ENCODE measurements at regions not wholly inside any gene's neighbourhood (a gene's known extent, or its start where the extent isn't known, plus 50 kb on each side); places are given as distances from the start of the nearest gene placed in this dataset.
A peak's percentile ranks its signal among the peaks of the same experiment; 100 is the strongest.

DNA sequence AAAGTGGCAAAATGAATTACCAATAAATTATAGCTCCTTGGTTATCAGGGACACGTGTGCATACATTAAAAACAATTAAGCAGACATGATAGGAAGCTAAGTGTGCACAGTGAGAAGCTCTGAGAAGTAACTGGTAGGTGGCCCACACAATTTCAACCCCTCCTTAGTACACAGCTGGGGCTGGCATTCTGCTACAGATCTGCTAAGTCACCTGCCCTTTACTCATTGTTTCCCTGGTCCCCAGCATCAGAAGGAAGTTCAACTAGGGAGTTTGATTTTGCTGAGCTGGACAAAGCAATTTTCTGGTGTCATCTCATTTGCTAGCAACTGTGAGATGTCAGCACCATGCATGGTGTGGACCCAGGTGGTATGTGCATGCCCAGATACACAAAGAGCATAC is 424.1 kb upstream of the NPVF start:
- peaks cover 13 to 28% (median 27%) of the 10 kb centered on the region in 3 donors for H3K4me1 Mint-ChIP-seq
- ATAC-seq (ENCODE audit: low read depth in 2 of 2): no peak
- peaks cover 0 to 3% (median 0%) of the 10 kb centered on the region in 7 donors for H3K9me3 Mint-ChIP-seq
- no peak for DNase-seq
- no peak overlapping the region for H3K4me3 Mint-ChIP-seq
- peaks cover 0 to 4% of the 10 kb centered on the region in 2 donors for H3K36me3 Mint-ChIP-seq
- peaks cover 0 to 6% (median 0%) of the 10 kb centered on the region in 3 donors for H3K27me3 Mint-ChIP-seq
- no peak overlapping the region for H3K27ac Mint-ChIP-seq

DNA sequence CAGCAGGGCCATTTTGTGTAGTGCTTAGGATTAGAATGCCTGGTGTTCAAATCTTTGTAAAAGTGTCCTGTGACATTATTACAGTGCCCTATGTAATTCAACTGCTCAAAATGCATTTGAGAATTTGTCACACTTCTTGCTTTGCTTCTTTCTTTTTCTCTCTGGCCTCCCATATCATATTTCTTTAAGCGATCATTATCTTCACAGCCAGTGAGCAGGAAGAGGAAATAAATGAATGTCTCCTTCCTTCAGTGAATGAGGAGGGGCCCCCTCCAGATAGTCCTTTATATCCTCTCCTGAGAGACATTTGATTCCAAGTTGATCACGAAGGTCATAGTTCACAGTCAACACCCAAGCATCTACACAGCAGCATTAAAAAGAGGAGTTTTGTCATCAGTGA is 425.1 kb upstream of the NPVF start:
- peaks cover 0 to 6% (median 0%) of the 10 kb centered on the region in 3 donors for H3K27me3 Mint-ChIP-seq
- H3K4me3 Mint-ChIP-seq: no peak overlapping the region
- peak overlapping the region in 2 of 6 donors; percentile 33 to 57 for H3K27ac Mint-ChIP-seq
- ATAC-seq (ENCODE audit: low read depth in 2 of 2) (no peak), DNase-seq (no peak)
- H3K4me1 Mint-ChIP-seq: peaks cover 13 to 28% (median 27%) of the 10 kb centered on the region in 3 donors
- peaks cover 0 to 4% of the 10 kb centered on the region in 2 donors for H3K36me3 Mint-ChIP-seq
- peaks cover 0 to 3% (median 0%) of the 10 kb centered on the region in 7 donors for H3K9me3 Mint-ChIP-seq

DNA sequence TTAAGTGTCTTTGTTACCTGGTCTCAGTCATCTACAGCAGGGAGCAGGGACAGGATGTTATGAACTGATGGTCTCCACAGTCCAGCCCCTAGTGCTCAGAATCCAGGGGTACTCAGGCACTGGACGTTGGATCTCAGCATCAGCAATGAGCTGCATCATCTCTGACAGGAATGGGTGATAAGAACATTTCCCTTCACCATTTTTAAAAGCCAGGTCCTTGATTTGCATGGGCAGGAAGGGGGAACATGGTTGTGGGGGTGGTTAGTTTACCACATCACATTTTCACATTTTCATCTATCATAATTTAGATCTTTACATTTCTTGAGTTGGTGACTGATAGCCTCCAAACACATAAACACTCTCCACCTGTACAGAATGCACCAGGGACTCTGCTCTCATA is 427.8 kb upstream of the NPVF start:
- no peak overlapping the region for H3K27ac Mint-ChIP-seq
- DNase-seq: no peak

DNA sequence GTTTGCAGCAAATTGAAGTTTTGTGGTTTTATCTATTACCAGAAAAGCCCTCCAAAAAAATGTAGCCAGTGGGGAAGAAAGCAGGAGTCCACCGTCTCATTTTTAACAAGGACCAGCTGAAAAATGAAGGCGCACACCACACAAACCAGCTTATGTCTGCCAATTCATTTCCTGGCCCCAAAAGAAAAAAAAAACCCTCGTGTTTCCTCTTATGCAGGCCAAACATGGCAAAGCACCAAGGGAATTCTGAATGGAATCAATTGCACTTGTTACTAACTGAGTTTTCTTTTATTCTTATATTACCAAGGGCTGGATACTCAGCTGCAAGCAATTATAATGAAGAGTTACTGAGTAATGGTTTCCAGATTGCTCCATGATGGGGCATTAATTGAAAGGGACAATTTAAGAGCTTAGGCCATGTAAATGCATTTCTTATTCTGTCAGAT is 428.3 kb upstream of the NPVF start:
- DNase-seq: no peak
- peaks cover 0 to 3% (median 0%) of the 10 kb centered on the region in 7 donors for H3K9me3 Mint-ChIP-seq
- H3K36me3 Mint-ChIP-seq: peaks cover 0 to 4% of the 10 kb centered on the region in 2 donors
- peaks cover 13 to 28% (median 27%) of the 10 kb centered on the region in 3 donors for H3K4me1 Mint-ChIP-seq
- no peaks in the 10 kb centered on the region for H3K27me3 Mint-ChIP-seq
- peak overlapping the region in 6 of 8 donors; percentile 32 to 80 (median 64) for H3K4me3 Mint-ChIP-seq
- ATAC-seq (ENCODE audit: low read depth in 2 of 2): no peak
- H3K27ac Mint-ChIP-seq: no peak overlapping the region

More for the DNA sequence above, 427.8 kb upstream of the NPVF start:
- H3K4me1 Mint-ChIP-seq: peaks cover 13 to 28% (median 27%) of the 10 kb centered on the region in 3 donors
- no peaks in the 10 kb centered on the region for H3K27me3 Mint-ChIP-seq
- H3K36me3 Mint-ChIP-seq: peaks cover 0 to 4% of the 10 kb centered on the region in 2 donors
- H3K4me3 Mint-ChIP-seq: peak overlapping the region in 6 of 8 donors; percentile 32 to 80 (median 64)
- ATAC-seq (ENCODE audit: low read depth in 2 of 2): peak in 1 of 2 donors; percentile 39
- H3K9me3 Mint-ChIP-seq: peaks cover 0 to 3% (median 0%) of the 10 kb centered on the region in 7 donors

DNA sequence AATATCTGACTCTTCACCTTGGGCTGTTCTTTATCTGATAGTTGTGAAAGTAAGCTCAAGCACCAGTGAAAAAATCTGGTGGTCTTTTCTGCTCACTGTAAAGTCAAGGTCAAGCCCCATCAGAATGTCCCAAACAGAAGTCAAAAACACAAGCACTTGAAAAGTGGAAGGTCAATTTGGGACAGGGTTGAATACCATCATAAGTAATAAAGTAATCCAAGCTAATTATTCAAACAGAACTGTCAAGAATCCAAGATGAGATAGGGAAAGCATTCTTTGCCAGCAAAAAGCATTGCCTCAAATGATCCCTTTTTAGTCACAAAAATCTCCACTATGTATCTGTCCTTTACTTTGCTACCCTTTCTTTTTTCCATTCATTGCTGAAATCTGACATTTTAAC is 430.1 kb upstream of the NPVF start:
- no peak for ATAC-seq (ENCODE audit: low read depth in 2 of 2)
- H3K9me3 Mint-ChIP-seq: peaks cover 0 to 2% (median 0%) of the 10 kb centered on the region in 7 donors
- H3K27me3 Mint-ChIP-seq: peaks cover 5 to 11% (median 6%) of the 10 kb centered on the region in 3 donors
- H3K4me3 Mint-ChIP-seq: peak overlapping the region in 1 of 8 donors; percentile 1
- peaks cover 0 to 3% of the 10 kb centered on the region in 2 donors for H3K36me3 Mint-ChIP-seq
- no peak overlapping the region for H3K27ac Mint-ChIP-seq
- no peak for DNase-seq
- H3K4me1 Mint-ChIP-seq: peaks cover 11 to 16% (median 15%) of the 10 kb centered on the region in 3 donors

DNA sequence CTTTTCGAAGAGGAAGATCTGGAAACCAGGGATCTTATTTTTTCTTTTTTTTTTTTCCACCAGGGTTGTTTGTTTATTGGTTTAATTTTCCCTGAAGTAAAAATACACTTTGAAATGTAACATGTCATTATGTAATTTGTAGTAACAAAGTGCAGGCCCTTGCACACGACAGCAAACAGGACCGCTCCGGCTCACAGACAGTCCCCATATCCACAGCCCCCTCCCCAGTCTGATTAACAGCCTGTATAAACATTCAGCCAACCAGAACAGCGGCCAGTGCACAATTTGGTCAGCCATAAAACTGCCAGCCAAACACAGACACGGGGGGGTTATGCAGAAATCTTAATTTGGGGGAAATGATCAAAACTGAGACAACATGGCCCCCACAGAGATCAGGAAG is 431.6 kb upstream of the NPVF start:
- H3K4me1 Mint-ChIP-seq: peaks cover 7 to 10% (median 8%) of the 10 kb centered on the region in 3 donors
- H3K9me3 Mint-ChIP-seq: no peaks in the 10 kb centered on the region
- DNase-seq (no peak), ATAC-seq (ENCODE audit: low read depth in 2 of 2) (no peak)
- H3K27me3 Mint-ChIP-seq: peaks cover 6 to 22% (median 10%) of the 10 kb centered on the region in 3 donors
- H3K36me3 Mint-ChIP-seq: no peaks in the 10 kb centered on the region
- no peak overlapping the region for H3K27ac Mint-ChIP-seq
- no peak overlapping the region for H3K4me3 Mint-ChIP-seq

- ATAC-seq (ENCODE audit: low read depth in 2 of 2) (no peak), DNase-seq (no peak)
- Mint-ChIP-seq H3K9me3 (no peaks in the 10 kb centered on the region), H3K27me3 (peaks cover 10 to 35% (median 15%) of the 10 kb centered on the region in 3 donors), H3K4me1 (no peaks in the 10 kb centered on the region), H3K27ac (peak overlapping the region in 1 of 6 donors; percentile 17), H3K4me3 (no peak overlapping the region), H3K36me3 (peaks cover 0 to 7% of the 10 kb centered on the region in 2 donors)
These were observed 434.8 kb upstream of the NPVF start for GRCh38 chr7:25662841-25663800.

DNA sequence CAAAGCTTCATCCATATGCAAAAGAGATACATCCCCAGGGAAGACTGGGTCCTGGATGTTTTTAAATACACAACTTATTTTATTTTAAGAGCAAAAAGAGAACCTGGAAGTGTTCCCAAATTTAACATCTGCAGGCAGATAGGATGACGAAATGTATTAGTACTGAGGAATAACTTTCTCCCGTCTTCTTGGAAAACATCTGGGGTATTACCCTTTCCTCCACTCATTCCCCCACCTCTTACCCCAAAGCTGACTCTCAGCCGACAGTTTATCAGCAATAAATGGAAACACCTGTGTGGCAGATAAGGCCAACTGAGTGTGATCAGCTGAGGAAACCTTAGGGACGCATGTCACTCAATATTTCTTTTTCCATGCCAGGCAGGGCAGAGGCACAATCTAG is 435.6 kb upstream of the NPVF start:
- no peak for ATAC-seq (ENCODE audit: low read depth in 2 of 2)

GRCh38 chr7:25664593-25664992 is 436.3 kb upstream of the NPVF start:
- Mint-ChIP-seq H3K4me1 (no peaks in the 10 kb centered on the region), H3K27me3 (peaks cover 10 to 48% (median 22%) of the 10 kb centered on the region in 3 donors), H3K4me3 (no peak overlapping the region), H3K9me3 (no peaks in the 10 kb centered on the region), H3K36me3 (peaks cover 0 to 7% of the 10 kb centered on the region in 2 donors), H3K27ac (no peak overlapping the region)
- ATAC-seq (ENCODE audit: low read depth in 2 of 2) (no peak), DNase-seq (no peak)

More for the DNA sequence above, 435.6 kb upstream of the NPVF start:
- peaks cover 10 to 41% (median 18%) of the 10 kb centered on the region in 3 donors for H3K27me3 Mint-ChIP-seq
- peaks cover 0 to 7% of the 10 kb centered on the region in 2 donors for H3K36me3 Mint-ChIP-seq
- DNase-seq: no peak
- H3K4me3 Mint-ChIP-seq: no peak overlapping the region
- no peaks in the 10 kb centered on the region for H3K9me3 Mint-ChIP-seq
- H3K27ac Mint-ChIP-seq: peak overlapping the region in 1 of 6 donors; percentile 2
- H3K4me1 Mint-ChIP-seq: no peaks in the 10 kb centered on the region

DNA sequence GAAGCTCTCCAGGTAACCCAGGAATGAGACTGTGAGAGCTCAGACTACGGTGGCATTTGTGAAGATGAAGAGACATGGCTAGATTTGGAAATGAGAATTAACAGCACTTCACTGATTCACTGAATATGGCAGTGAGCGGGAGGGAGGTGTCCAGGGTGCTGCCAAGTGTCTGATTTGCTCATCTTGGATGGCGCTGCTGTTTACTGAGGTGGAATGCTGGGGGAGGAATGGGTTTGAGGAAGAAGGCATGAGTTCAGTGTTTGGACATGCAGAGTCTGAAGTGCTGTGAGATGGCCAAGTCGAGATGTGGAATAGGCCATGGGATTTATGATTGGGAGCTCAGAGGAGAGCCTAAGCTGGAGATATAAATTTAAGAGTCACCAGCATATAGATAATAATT is 437.1 kb upstream of the NPVF start:
- ATAC-seq (ENCODE audit: low read depth in 2 of 2): no peak
- peaks cover 0 to under 1% (median 0%) of the 10 kb centered on the region in 3 donors for H3K4me1 Mint-ChIP-seq
- peaks cover 10 to 54% (median 24%) of the 10 kb centered on the region in 3 donors for H3K27me3 Mint-ChIP-seq
- H3K9me3 Mint-ChIP-seq: no peaks in the 10 kb centered on the region
- H3K36me3 Mint-ChIP-seq: peaks cover 0 to 7% of the 10 kb centered on the region in 2 donors
- no peak for DNase-seq
- H3K4me3 Mint-ChIP-seq: no peak overlapping the region
- no peak overlapping the region for H3K27ac Mint-ChIP-seq

- Mint-ChIP-seq H3K36me3 (peaks cover 0 to 7% of the 10 kb centered on the region in 2 donors), H3K27me3 (peaks cover 10 to 61% (median 31%) of the 10 kb centered on the region in 3 donors), H3K4me1 (peaks cover 0 to 3% (median 0%) of the 10 kb centered on the region in 3 donors), H3K4me3 (no peak overlapping the region), H3K27ac (peak overlapping the region in 1 of 6 donors; percentile 30), H3K9me3 (no peaks in the 10 kb centered on the region)
- no peak for ATAC-seq (ENCODE audit: low read depth in 2 of 2)
- no peak for DNase-seq
These were observed 437.8 kb upstream of the NPVF start for GRCh38 chr7:25665903-25666670.

DNA sequence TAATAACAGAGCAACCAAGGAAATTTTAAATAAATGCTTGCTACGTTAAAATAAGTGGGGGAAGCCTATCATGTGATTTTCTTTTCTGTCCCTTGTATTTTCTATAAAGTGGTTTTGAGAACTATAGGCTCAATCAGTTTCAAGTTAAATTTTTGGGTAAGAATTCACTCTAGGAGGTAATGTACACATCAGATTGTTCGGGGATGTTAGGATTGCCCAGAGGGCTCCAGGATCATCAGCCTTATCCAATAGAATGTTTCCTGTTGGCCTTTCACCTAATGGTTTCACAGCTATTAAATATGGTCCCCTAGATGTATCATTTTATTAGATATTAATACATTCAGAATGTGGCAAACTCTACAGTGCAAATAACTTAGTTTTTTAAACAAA is 438.4 kb upstream of the NPVF start:
- Mint-ChIP-seq H3K9me3 (no peaks in the 10 kb centered on the region), H3K27me3 (peaks cover 10 to 66% (median 33%) of the 10 kb centered on the region in 3 donors), H3K4me3 (no peak overlapping the region), H3K27ac (peak overlapping the region in 1 of 6 donors; percentile 30), H3K36me3 (peaks cover 0 to 7% of the 10 kb centered on the region in 2 donors), H3K4me1 (peaks cover 0 to 3% (median 0%) of the 10 kb centered on the region in 3 donors)
- ATAC-seq (ENCODE audit: low read depth in 2 of 2) (no peak), DNase-seq (no peak)

- Mint-ChIP-seq H3K4me3 (no peak overlapping the region), H3K36me3 (peaks cover 0 to 7% of the 10 kb centered on the region in 2 donors), H3K27me3 (peaks cover under 1 to 50% (median 32%) of the 10 kb centered on the region in 3 donors), H3K9me3 (no peaks in the 10 kb centered on the region), H3K27ac (no peak overlapping the region), H3K4me1 (peaks cover 0 to 6% (median 0%) of the 10 kb centered on the region in 3 donors)
- no peak for ATAC-seq (ENCODE audit: low read depth in 2 of 2)
- DNase-seq: no peak
These were observed 441.0 kb upstream of the NPVF start for GRCh38 chr7:25669281-25669781.

All from naive B cell (primary cell).